Neural cell (in vitro differentiated cells): ENCODE measurements at regions not wholly inside any gene's neighbourhood (a gene's known extent, or its start where the extent isn't known, plus 50 kb on each side); places are given as distances from the start of the nearest gene placed in this dataset.

Experiments
- H2AFZ ChIP-seq: fragments of 200-600, 300-800 bp; sonication (generic), shearing (Covaris generic); 2 replicates; pipeline ENCODE4 v1.6.0; 2014; ENCODE audit warnings: low read depth, mild to moderate bottlenecking, antibody characterized with exemption, low read length, moderate library complexity
- H3F3A ChIP-seq: fragments of 200-600 bp; shearing (Covaris generic); 2 replicates; pipeline ENCODE4 v1.6.1; 2016; ENCODE audit warnings: mild to moderate bottlenecking, moderate library complexity, mixed read lengths, antibody characterized with exemption, low read length; ENCODE audit not compliant: insufficient read depth, poor library complexity, severe bottlenecking
- H3K27ac ChIP-seq: fragments of 200-600, 300-800 bp; sonication (generic), shearing (Covaris generic); 2 replicates; pipeline ENCODE4 v1.5.1; 2014; ENCODE audit warnings: mild to moderate bottlenecking, low read length, moderate library complexity
- H3K27me3 ChIP-seq: fragments of 300-800, 200-600 bp; sonication (generic), shearing (Covaris generic); 2 replicates; pipeline ENCODE4 v1.6.0; 2014; ENCODE audit warnings: mild to moderate bottlenecking, low read depth, low read length, moderate library complexity; ENCODE audit not compliant: insufficient read depth
- H3K36me3 ChIP-seq: fragments of 300-800, 200-600 bp; sonication (generic), shearing (Covaris generic); 2 replicates; pipeline ENCODE4 v1.5.1; 2014; ENCODE audit warnings: mild to moderate bottlenecking, antibody characterized with exemption, low read length, moderate library complexity; ENCODE audit not compliant: insufficient read depth
- H3K4me2 ChIP-seq: fragments of 300-800, 200-600 bp; sonication (generic), shearing (Covaris generic); 2 replicates; pipeline ENCODE4 v1.6.0; 2014; ENCODE audit warnings: mild to moderate bottlenecking, low read length
- H3K4me3 ChIP-seq: fragments of 300-800, 200-600 bp; sonication (generic), shearing (Covaris generic); 2 replicates; pipeline ENCODE4 v1.5.1; 2014; ENCODE audit warnings: mild to moderate bottlenecking, low read length, moderate library complexity
- H3K79me2 ChIP-seq: fragments of 200-600 bp; shearing (Covaris generic); replicated peaks from 2 replicates; pipeline ENCODE4 v1.6.0; 2014; ENCODE audit warnings: mild to moderate bottlenecking, low read length, moderate library complexity; ENCODE audit not compliant: insufficient read depth
- H3K9ac ChIP-seq: fragments of 300-800, 200-600 bp; sonication (generic), shearing (Covaris generic); 2 replicates; pipeline ENCODE4 v1.6.1; 2016; ENCODE audit warnings: mild to moderate bottlenecking, low read length, mixed read lengths
- H3K9me2 ChIP-seq: fragments of 200-600 bp; shearing (Covaris generic); 2 replicates; pipeline ENCODE4 v1.6.1; 2016; ENCODE audit warnings: mild to moderate bottlenecking, low read length, mixed read lengths; ENCODE audit not compliant: insufficient read depth
- H3K9me3 ChIP-seq: fragments of 200-600, 300-800 bp; sonication (generic), shearing (Covaris generic); 2 replicates; pipeline ENCODE4 v1.6.1; 2016; ENCODE audit warnings: mild to moderate bottlenecking, mixed run types, low read length, moderate library complexity, mixed read lengths
- H4K20me1 ChIP-seq: fragments of 200-600 bp; shearing (Covaris generic); 2 replicates; pipeline ENCODE4 v1.6.1; 2016; ENCODE audit warnings: mild to moderate bottlenecking, mixed run types; ENCODE audit not compliant: insufficient read depth
- CTCF ChIP-seq: fragments of 450-650 bp; IDR thresholded peaks from 2 replicates; pipeline ENCODE4 v1.5.1; 2014; ENCODE audit warnings: antibody characterized with exemption, mild to moderate bottlenecking, moderate library complexity; ENCODE audit not compliant: poor library complexity, severe bottlenecking
- EZH2 ChIP-seq: fragments of 200-600, 300-800 bp; shearing (Covaris generic), sonication (generic); IDR thresholded peaks from 2 replicates; pipeline ENCODE4 v1.6.1; 2014; ENCODE audit warnings: antibody characterized with exemption, low read length, borderline replicate concordance, mild to moderate bottlenecking; ENCODE audit not compliant: insufficient read depth, poor library complexity, severe bottlenecking
- MXI1 ChIP-seq: fragments of 450-650 bp; conservative IDR thresholded peaks from 2 replicates; pipeline ENCODE4 v1.6.1; 2014; ENCODE audit warnings: antibody characterized with exemption, mild to moderate bottlenecking; ENCODE audit not compliant: poor library complexity, severe bottlenecking
- POLR2AphosphoS5 ChIP-seq: IDR thresholded peaks from 2 replicates; pipeline ENCODE4 v1.6.1; 2012
- RAD21 ChIP-seq: fragments of 450-650 bp; conservative IDR thresholded peaks from 2 replicates; pipeline ENCODE4 v1.6.1; 2014; ENCODE audit warnings: antibody characterized with exemption, mild to moderate bottlenecking, moderate library complexity
- REST ChIP-seq: IDR thresholded peaks from 2 replicates; pipeline ENCODE4 v1.6.1; 2012; ENCODE audit warnings: borderline replicate concordance
- SMC3 ChIP-seq: fragments of 450-650 bp; conservative IDR thresholded peaks from 2 replicates; pipeline ENCODE4 v1.6.1; 2014; ENCODE audit warnings: antibody characterized with exemption, mild to moderate bottlenecking, moderate library complexity; ENCODE audit not compliant: poor library complexity
- TAF1 ChIP-seq: IDR thresholded peaks from 2 replicates; pipeline ENCODE4 v1.6.1; 2012; ENCODE audit warnings: low read depth

DNA sequence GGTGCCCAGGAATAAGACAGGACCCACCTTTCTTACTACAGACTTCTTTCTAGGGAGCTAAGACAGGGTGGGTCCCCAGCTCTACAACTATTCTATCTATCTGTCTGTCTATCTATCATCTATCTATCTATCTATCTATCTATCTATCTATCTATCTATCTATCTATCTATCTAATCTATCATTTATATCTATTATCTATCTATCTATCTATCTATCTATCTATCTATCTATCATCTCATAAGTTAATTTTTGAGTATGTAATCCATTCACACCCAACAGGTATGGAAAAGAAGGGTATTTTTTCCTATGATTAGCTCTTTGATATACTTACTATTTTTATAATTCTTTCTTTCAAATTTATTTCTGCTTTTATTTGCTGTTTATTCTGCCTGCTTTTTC is 55.9 kb downstream of the BAMBI start:
- no peak overlapping the region for H3K4me2 ChIP-seq
- H3K9me3 ChIP-seq, result no peaks in the 10 kb centered on the region
- H3K36me3 ChIP-seq, result no peaks in the 10 kb centered on the region
- no peaks in the 10 kb centered on the region for H3K79me2 ChIP-seq
- no peaks in the 10 kb centered on the region for H3K27me3 ChIP-seq
- no peak overlapping the region for H3K9ac ChIP-seq
- H2AFZ ChIP-seq, result no peak overlapping the region
- H3K9me2 ChIP-seq, result no peaks in the 10 kb centered on the region
- H3F3A ChIP-seq, result no peaks in the 10 kb centered on the region
- TF ChIP-seq CTCF (no peak), POLR2AphosphoS5 (no peak), EZH2 (no peak), MXI1 (no peak), SMC3 (no peak), TAF1 (no peak), REST (no peak), RAD21 (no peak)
- no peak overlapping the region for H3K4me3 ChIP-seq
- no peak overlapping the region for H3K27ac ChIP-seq
- H4K20me1 ChIP-seq, result no peaks in the 10 kb centered on the region

DNA sequence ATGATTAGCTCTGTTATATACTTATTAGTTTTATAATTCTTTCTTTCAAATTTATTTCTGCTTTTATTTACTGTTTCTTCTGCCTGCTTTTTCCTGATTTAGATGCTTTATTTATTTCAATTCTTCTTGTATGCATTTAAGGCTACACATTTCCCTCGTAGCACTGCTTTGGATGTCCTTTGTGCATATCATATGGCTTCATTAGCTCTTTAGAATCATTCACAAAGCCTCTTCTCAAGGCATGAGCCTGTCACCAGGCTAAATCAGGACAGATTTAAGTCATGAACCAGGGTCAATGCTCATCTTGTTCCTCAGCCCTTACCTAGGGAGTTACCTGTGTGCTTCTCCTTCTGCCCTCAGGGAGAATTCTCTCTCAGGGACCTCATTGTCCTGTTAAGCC is 56.3 kb downstream of the BAMBI start:
- no peaks in the 10 kb centered on the region for H3K9me3 ChIP-seq
- no peaks in the 10 kb centered on the region for H3K79me2 ChIP-seq
- no peak for TF ChIP-seq EZH2
- H3K9ac ChIP-seq, result no peak overlapping the region
- H3F3A ChIP-seq, result no peaks in the 10 kb centered on the region
- no peaks in the 10 kb centered on the region for H3K27me3 ChIP-seq
- H4K20me1 ChIP-seq, result no peaks in the 10 kb centered on the region
- no peaks in the 10 kb centered on the region for H3K36me3 ChIP-seq
- H3K4me2 ChIP-seq, result no peak overlapping the region
- no peaks in the 10 kb centered on the region for H3K9me2 ChIP-seq
- H3K27ac ChIP-seq, result no peak overlapping the region
- no peak overlapping the region for H2AFZ ChIP-seq
- H3K4me3 ChIP-seq, result no peak overlapping the region

DNA sequence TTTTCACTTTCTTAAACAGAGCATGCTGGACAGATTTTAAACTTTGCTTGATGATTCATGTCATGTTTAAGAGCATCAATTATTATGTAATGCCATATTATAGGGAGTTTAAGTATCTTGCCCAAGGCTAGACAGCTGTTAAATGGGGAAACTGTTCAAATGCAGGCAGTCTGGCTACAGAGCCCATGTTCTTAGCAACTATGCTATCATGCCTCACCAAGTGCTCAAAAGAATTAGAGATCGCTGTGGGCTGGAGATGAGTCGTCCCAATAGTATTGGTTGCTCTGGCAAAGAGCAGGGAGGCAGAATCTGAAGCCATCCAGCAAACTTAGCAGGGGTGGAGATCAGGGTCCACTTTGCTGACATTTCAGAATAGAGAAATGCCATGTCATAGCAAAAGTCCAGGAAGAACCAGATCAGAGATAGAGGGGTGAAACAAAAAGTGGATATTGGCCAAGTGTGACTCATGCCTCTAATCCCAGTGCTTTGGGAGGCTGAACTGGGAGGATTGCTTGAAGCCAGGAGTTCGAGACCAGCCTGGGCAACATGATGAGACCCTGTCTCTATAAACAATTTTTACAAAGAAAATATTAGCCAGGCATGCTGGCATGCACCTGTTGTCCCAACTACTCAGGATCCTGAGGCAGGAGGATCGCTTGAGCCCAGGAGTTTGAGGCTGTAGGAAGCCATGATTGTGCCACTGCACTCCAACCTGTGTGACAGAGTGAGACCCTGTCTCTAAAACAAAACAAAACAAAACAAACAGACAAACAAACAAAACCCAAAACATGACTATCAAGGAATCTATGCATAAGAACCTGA is 57.8 kb downstream of the BAMBI start:
- H3K4me2 ChIP-seq, result no peak overlapping the region
- no peak overlapping the region for H3K4me3 ChIP-seq
- no peaks in the 10 kb centered on the region for H3K9me3 ChIP-seq

More for the DNA sequence above, 57.8 kb downstream of the BAMBI start:
- Histone ChIP-seq H3K27me3 (no peaks in the 10 kb centered on the region), H3K27ac (no peak overlapping the region), H3K79me2 (no peaks in the 10 kb centered on the region), H4K20me1 (no peaks in the 10 kb centered on the region), H3F3A (no peaks in the 10 kb centered on the region), H3K36me3 (no peaks in the 10 kb centered on the region), H2AFZ (no peak overlapping the region), H3K9ac (no peak overlapping the region), H3K9me2 (no peaks in the 10 kb centered on the region)
- no peak for TF ChIP-seq RAD21
- TF ChIP-seq MXI1, result no peak
- no peak for TF ChIP-seq SMC3
